ENCODE measurements at regions not wholly inside any gene's neighbourhood (a gene's known extent, or its start where the extent isn't known, plus 50 kb on each side); places are given as distances from the start of the nearest gene placed in this dataset.

GRCh38 chr16:85557971-85558657 lies 55.0 kb upstream of the GSE1 start (continued):
- TF ChIP-seq, protein P1, sequence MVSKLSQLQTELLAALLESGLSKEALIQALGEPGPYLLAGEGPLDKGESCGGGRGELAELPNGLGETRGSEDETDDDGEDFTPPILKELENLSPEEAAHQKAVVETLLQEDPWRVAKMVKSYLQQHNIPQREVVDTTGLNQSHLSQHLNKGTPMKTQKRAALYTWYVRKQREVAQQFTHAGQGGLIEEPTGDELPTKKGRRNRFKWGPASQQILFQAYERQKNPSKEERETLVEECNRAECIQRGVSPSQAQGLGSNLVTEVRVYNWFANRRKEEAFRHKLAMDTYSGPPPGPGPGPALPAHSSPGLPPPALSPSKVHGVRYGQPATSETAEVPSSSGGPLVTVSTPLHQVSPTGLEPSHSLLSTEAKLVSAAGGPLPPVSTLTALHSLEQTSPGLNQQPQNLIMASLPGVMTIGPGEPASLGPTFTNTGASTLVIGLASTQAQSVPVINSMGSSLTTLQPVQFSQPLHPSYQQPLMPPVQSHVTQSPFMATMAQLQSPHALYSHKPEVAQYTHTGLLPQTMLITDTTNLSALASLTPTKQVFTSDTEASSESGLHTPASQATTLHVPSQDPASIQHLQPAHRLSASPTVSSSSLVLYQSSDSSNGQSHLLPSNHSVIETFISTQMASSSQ (IDR thresholded peaks at IDR 0.05; ENCODE audit: low read depth), result no peak
- TF ChIP-seq, protein P1 (CRISPR knock-in tag; IDR thresholded peaks at IDR 0.05; ENCODE audit: borderline replicate concordance), result no peak
- TF ChIP-seq ARHGAP35 (CRISPR knock-in tag; IDR thresholded peaks at IDR 0.05; ENCODE audit: borderline replicate concordance), result no peak
- no peak for TF ChIP-seq NFATC3 (CRISPR knock-in tag; IDR thresholded peaks at IDR 0.05)
- no peak for TF ChIP-seq ZNF607 (CRISPR knock-in tag; IDR thresholded peaks at IDR 0.05; ENCODE audit: borderline replicate concordance)
- 0 out of 4 replicates have a peak, but pooled peaks of 1 of the 2 experiments have one; percentile 43 for TF ChIP-seq HMGXB4 (CRISPR knock-in tag; IDR thresholded peaks at IDR 0.05; ENCODE audit: borderline replicate concordance in 1 of 2, low read depth in 1 of 2)
- TF ChIP-seq RNF219 (CRISPR knock-in tag; IDR thresholded peaks at IDR 0.05), result 0 out of 2 replicates have a peak, but pooled peaks have one; percentile 26
- no peak; the same call in 1 of the 2 replicates for TF ChIP-seq ZNF761 (CRISPR knock-in tag; conservative IDR thresholded peaks at IDR 0.05)
- no peak for TF ChIP-seq RBM39 (IDR thresholded peaks at IDR 0.05; ENCODE audit: low read depth, low read length, poor library complexity, severe bottlenecking)
- TF ChIP-seq FOXA3 (CRISPR knock-in tag; IDR thresholded peaks at IDR 0.05), result peak; percentile 65
- TF ChIP-seq KAT7 (CRISPR knock-in tag; IDR thresholded peaks at IDR 0.05; ENCODE audit: borderline replicate concordance), result no peak
- no peak for TF ChIP-seq ZNF597 (CRISPR knock-in tag; IDR thresholded peaks at IDR 0.05)
- TF ChIP-seq ZNF224 (CRISPR knock-in tag; IDR thresholded peaks at IDR 0.05), result no peak
- no peak for TF ChIP-seq ZNF563 (CRISPR knock-in tag; IDR thresholded peaks at IDR 0.05)
- TF ChIP-seq CC2D1A (CRISPR knock-in tag; IDR thresholded peaks at IDR 0.05), result no peak
